LNCaP clone FGC (cell line): ENCODE measurements at regions not wholly inside any gene's neighbourhood (a gene's known extent, or its start where the extent isn't known, plus 50 kb on each side); places are given as distances from the start of the nearest gene placed in this dataset.

Experiments
- DNase-seq: peaks from one replicate; pipeline ENCODE4 v3.0.0-alpha.2; 2011; ENCODE audit warnings: low read depth
- H3K4me3 ChIP-seq: 2 replicates; pipeline ENCODE4 v1.5.1; 2011; ENCODE audit warnings: mild to moderate bottlenecking, low read depth, low read length, control low read depth
- CTCF ChIP-seq: IDR thresholded peaks from 2 replicates; pipeline ENCODE4 v1.5.1; 2012; ENCODE audit warnings: mild to moderate bottlenecking; ENCODE audit not compliant: control insufficient read depth, insufficient read depth; ENCODE audit errors: extremely low read depth

DNA sequence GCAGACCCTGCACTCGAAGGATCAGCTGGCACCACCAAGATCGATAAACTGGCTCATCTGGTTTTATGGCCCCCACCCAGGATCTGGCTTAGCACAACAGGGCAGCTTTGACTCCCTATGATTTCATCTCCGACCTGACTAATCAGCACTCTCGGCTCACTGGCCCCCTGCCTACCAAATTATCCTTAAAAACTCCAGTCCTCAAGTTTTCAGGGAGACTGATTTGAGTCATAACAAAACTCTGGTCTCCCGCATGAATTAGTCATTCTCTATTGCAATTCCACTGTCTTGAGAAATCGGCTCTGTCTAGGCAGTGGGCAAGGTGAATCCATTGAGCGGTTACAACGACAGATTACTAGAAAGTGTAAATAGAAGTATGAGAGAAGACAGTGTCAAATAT, 521.9 kb upstream of the RGMA start:
- H3K4me3 ChIP-seq: no peak overlapping the region
- TF ChIP-seq CTCF: no peak
- no peak for DNase-seq

DNA sequence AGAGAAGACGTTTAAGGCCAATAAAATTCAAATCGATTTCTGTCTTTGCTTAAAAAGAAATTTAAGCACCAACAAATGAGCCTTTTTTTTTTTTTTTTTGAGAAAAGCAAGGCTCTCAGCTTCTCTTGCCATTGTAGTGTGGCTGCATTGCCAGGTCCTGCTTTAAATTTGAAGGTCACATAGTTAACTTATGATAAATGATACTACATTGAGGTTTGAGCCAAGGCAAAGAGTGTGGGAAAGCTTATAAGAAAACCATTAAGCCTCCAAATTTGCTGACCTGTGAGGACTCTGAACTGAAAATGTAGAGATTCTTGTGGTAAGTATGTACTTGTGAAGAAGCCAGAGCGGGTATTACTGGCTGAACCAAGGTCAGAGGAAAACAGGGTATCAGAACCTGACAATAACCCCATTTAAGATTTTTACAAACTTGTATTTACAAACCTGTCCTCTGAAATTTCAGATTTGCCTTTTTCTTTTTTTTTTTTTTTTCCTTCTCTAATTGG, 519.7 kb upstream of the RGMA start:
- no peak overlapping the region for H3K4me3 ChIP-seq
- DNase-seq: no peak
- TF ChIP-seq CTCF: no peak

GRCh38 chr15:93603550-93603949, 514.5 kb upstream of the RGMA start:
- H3K4me3 ChIP-seq: no peak overlapping the region
- TF ChIP-seq CTCF: no peak
- no peak for DNase-seq

DNA sequence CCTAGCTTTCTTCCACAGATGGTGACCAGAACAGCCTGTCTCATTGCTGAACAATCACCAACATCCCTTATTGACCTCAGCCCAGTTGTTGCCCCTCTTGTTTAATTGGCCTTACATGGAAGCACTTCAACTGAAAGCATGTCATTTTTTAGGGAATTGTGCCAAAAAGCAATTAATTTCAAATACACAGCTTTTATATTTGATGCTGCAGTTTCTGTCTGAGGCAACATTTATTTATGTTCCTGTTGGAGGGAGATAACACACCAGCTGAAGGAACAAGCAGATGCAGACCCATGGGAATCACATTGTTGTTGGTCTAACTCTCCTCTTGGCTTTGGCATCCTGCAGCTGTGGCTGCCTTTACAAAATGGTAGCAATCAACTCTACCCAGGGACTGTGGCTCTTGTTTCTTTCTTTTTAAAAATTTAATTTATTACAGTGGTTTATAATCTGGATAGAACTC, 498.1 kb upstream of the RGMA start:
- DNase-seq: no peak
- H3K4me3 ChIP-seq: no peak overlapping the region
- no peak for TF ChIP-seq CTCF

GRCh38 chr15:93585012-93585411, 496.0 kb upstream of the RGMA start:
- no peak overlapping the region for H3K4me3 ChIP-seq
- DNase-seq: no peak
- TF ChIP-seq CTCF: no peak

GRCh38 chr15:93583968-93584367, 495.0 kb upstream of the RGMA start:
- no peak for DNase-seq
- TF ChIP-seq CTCF: no peak

GRCh38 chr15:93583552-93583951, 494.5 kb upstream of the RGMA start:
- no peak for TF ChIP-seq CTCF
- H3K4me3 ChIP-seq: no peak overlapping the region
- no peak for DNase-seq

More at GRCh38 chr15:93583968-93584367, 495.0 kb upstream of the RGMA start:
- no peak overlapping the region for H3K4me3 ChIP-seq
